Keratinocyte (primary cell): ENCODE measurements at regions not wholly inside any gene's neighbourhood (a gene's known extent, or its start where the extent isn't known, plus 50 kb on each side); places are given as distances from the start of the nearest gene placed in this dataset.

Source experiments
- DNase-seq: peaks from one replicate; pipeline ENCODE4 v3.0.0-alpha.2; 2011; ENCODE audit warnings: low read depth, missing footprints, low spot score
- FAIRE-seq: peaks from 2 replicates; lab custom pipeline; 2011; peaks lifted over from hg19 to GRCh38; lab: Jason Lieb, UNC
- H2AFZ ChIP-seq: 2 replicates; pipeline ENCODE4 v1.6.0; 2012; ENCODE audit warnings: low read length, control low read depth, inconsistent platforms; ENCODE audit not compliant: control insufficient read depth
- H3K27ac ChIP-seq: 2 replicates; pipeline ENCODE4 v1.5.1; 2011; ENCODE audit warnings: low read length; ENCODE audit not compliant: control insufficient read depth, insufficient read depth
- H3K27me3 ChIP-seq: 3 replicates; pipeline ENCODE4 v1.6.0; 2011; ENCODE audit warnings: low read length; ENCODE audit not compliant: control insufficient read depth, insufficient read depth; ENCODE audit errors: extremely low read depth
- H3K36me3 ChIP-seq, 2 experiments: 2 replicates in 1 of 2; 3 replicates in 1 of 2; pipeline ENCODE4 v1.5.1; 2011; ENCODE audit warnings: low read length in 2 of 2, mild to moderate bottlenecking in 1 of 2; ENCODE audit not compliant: control insufficient read depth in 2 of 2, insufficient read depth in 2 of 2; ENCODE audit errors: extremely low read depth in 1 of 2
- H3K4me1 ChIP-seq: 3 replicates; pipeline ENCODE4 v1.5.1; 2011; ENCODE audit warnings: low read length; ENCODE audit not compliant: control insufficient read depth, insufficient read depth; ENCODE audit errors: extremely low read depth
- H3K4me2 ChIP-seq: 3 replicates; pipeline ENCODE4 v1.6.0; 2011; ENCODE audit warnings: low read depth, low read length; ENCODE audit not compliant: control insufficient read depth, insufficient read depth; ENCODE audit errors: extremely low read depth
- H3K4me3 ChIP-seq, 3 experiments: fragments of 200-600 bp in 1 of 3; sonication (generic) in 1 of 3; 2 replicates in 2 of 3; 3 replicates in 1 of 3; pipeline ENCODE4 v1.5.1; 2011 to 2016; ENCODE audit warnings: low read length in 3 of 3, mild to moderate bottlenecking in 3 of 3, control low read depth in 2 of 3, inconsistent platforms in 1 of 3, low read depth in 1 of 3, mixed read lengths in 1 of 3, mixed run types in 1 of 3, moderate library complexity in 1 of 3; ENCODE audit not compliant: control insufficient read depth in 2 of 3, insufficient read depth in 2 of 3; ENCODE audit errors: extremely low read depth in 1 of 3
- H3K79me2 ChIP-seq: 2 replicates; pipeline ENCODE4 v1.6.0; 2012; ENCODE audit warnings: low read length; ENCODE audit not compliant: control insufficient read depth, insufficient read depth
- H3K9ac ChIP-seq: 3 replicates; pipeline ENCODE4 v1.6.0; 2011; ENCODE audit warnings: low read length; ENCODE audit not compliant: control insufficient read depth, insufficient read depth; ENCODE audit errors: extremely low read depth
- H3K9me1 ChIP-seq: 3 replicates; pipeline ENCODE4 v1.6.0; 2011; ENCODE audit warnings: low read length; ENCODE audit not compliant: control insufficient read depth, insufficient read depth; ENCODE audit errors: extremely low read depth
- H3K9me3 ChIP-seq: 2 replicates; pipeline ENCODE4 v1.5.1; 2012; ENCODE audit warnings: low read depth, low read length; ENCODE audit not compliant: control insufficient read depth
- H4K20me1 ChIP-seq: 3 replicates; pipeline ENCODE4 v1.6.0; 2011; ENCODE audit warnings: low read length; ENCODE audit not compliant: control insufficient read depth, insufficient read depth; ENCODE audit errors: extremely low read depth
- CTCF ChIP-seq, 3 experiments: IDR thresholded peaks in 1 of 3; conservative IDR thresholded peaks in 1 of 3; optimal IDR thresholded peaks in 1 of 3; 2 replicates in 2 of 3; 3 replicates in 1 of 3; pipeline versions ENCODE3 to v1.5.1; 2011; ENCODE audit warnings: low read length in 3 of 3, mild to moderate bottlenecking in 3 of 3, moderate library complexity in 2 of 3, control low read depth in 1 of 3, inconsistent platforms in 1 of 3; ENCODE audit not compliant: insufficient read depth in 2 of 3; ENCODE audit errors: extremely low read depth in 1 of 3
- EZH2 ChIP-seq: IDR thresholded peaks from one replicate; pipeline ENCODE4 v1.6.1; 2012; ENCODE audit warnings: inconsistent platforms, mild to moderate bottlenecking, low read length, moderate library complexity
- dilution Hi-C: fragments of 300-500 bp; cut with MboI; formaldehyde crosslinking; loops from one replicate; pipeline ENCODE4 v1.7.0; 2020; ENCODE audit warnings: low sequenced_read_pairs; ENCODE audit not compliant: extremely low pct_ligation_motif_present

GRCh38 chr20:21601799-21602198 lies 87.9 kb upstream of the NKX2-2 start:
- dilution Hi-C loops, result no loop called here
- no peaks in the 10 kb centered on the region for H3K79me2 ChIP-seq
- H4K20me1 ChIP-seq, result no peaks in the 10 kb centered on the region
- H3K4me2 ChIP-seq, result no peak overlapping the region
- no peak overlapping the region for H3K4me3 ChIP-seq
- no peaks in the 10 kb centered on the region for H3K36me3 ChIP-seq
- DNase-seq (no peak), FAIRE-seq (no peak)
- H3K27me3 ChIP-seq, result no peaks in the 10 kb centered on the region
- TF ChIP-seq EZH2, result no peak
- TF ChIP-seq CTCF (optimal IDR thresholded peaks at IDR 0.05 in 1 of 3, IDR thresholded peaks at IDR 0.05 in 1 of 3, conservative IDR thresholded peaks at IDR 0.05 in 1 of 3; ENCODE audit: extremely low read depth in 1 of 3, insufficient read depth in 2 of 3, low read length in 3 of 3), result no peak
- no peaks in the 10 kb centered on the region for H3K9me1 ChIP-seq
- no peaks in the 10 kb centered on the region for H3K4me1 ChIP-seq
- H2AFZ ChIP-seq, result no peak overlapping the region
- no peak overlapping the region for H3K9ac ChIP-seq
- H3K27ac ChIP-seq, result no peak overlapping the region
- H3K9me3 ChIP-seq, result no peaks in the 10 kb centered on the region

GRCh38 chr20:21586682-21587081 lies 72.8 kb upstream of the NKX2-2 start:
- Histone ChIP-seq H2AFZ (no peak overlapping the region), H3K9ac (no peak overlapping the region), H4K20me1 (no peaks in the 10 kb centered on the region), H3K4me2 (no peak overlapping the region), H3K27ac (no peak overlapping the region), H3K4me1 (no peaks in the 10 kb centered on the region), H3K36me3 (no peaks in the 10 kb centered on the region), H3K9me3 (no peaks in the 10 kb centered on the region), H3K79me2 (no peaks in the 10 kb centered on the region), H3K4me3 (no peak overlapping the region), H3K27me3 (no peaks in the 10 kb centered on the region), H3K9me1 (no peaks in the 10 kb centered on the region)
- TF ChIP-seq EZH2 (no peak), CTCF (optimal IDR thresholded peaks at IDR 0.05 in 1 of 3, IDR thresholded peaks at IDR 0.05 in 1 of 3, conservative IDR thresholded peaks at IDR 0.05 in 1 of 3; ENCODE audit: extremely low read depth in 1 of 3, insufficient read depth in 2 of 3, low read length in 3 of 3) (no peak)
- dilution Hi-C loops, result no loop called here
- FAIRE-seq (no peak), DNase-seq (no peak)
